Panc1 (cell line): ENCODE measurements at regions not wholly inside any gene's neighbourhood (a gene's known extent, or its start where the extent isn't known, plus 50 kb on each side); places are given as distances from the start of the nearest gene placed in this dataset.

Source experiments
- CTCF ChIP-seq: fragments of 450-650 bp; IDR thresholded peaks from 2 replicates; pipeline ENCODE4 v1.5.1; 2017; ENCODE audit warnings: mild to moderate bottlenecking
- POLR2AphosphoS5 ChIP-seq: IDR thresholded peaks from 2 replicates; pipeline ENCODE4 v1.6.1; 2012; ENCODE audit warnings: mild to moderate bottlenecking, low read depth, low read length, moderate library complexity
- REST ChIP-seq, 2 experiments: IDR thresholded peaks; 2 replicates each; pipeline ENCODE4 v1.6.1; 2011 to 2012; ENCODE audit warnings: low read depth in 2 of 2, control low read depth in 1 of 2, low read length in 1 of 2, mild to moderate bottlenecking in 1 of 2, moderate library complexity in 1 of 2; ENCODE audit not compliant: insufficient read depth in 1 of 2
- SIN3A ChIP-seq: IDR thresholded peaks from 2 replicates; pipeline ENCODE4 v1.6.1; 2012; ENCODE audit warnings: low read depth, mild to moderate bottlenecking, low read length, moderate library complexity, borderline replicate concordance; ENCODE audit not compliant: insufficient read depth

GRCh38 chr13:83136660-83137059 is 745.6 kb downstream of the SLITRK1 start:
- TF ChIP-seq REST (IDR thresholded peaks at IDR 0.05; ENCODE audit: insufficient read depth in 1 of 2, low read depth in 2 of 2, low read length in 1 of 2), result no peak
- no peak for TF ChIP-seq POLR2AphosphoS5
- no peak for TF ChIP-seq SIN3A
- TF ChIP-seq CTCF, result no peak
